ENCODE measurements at regions not wholly inside any gene's neighbourhood (a gene's known extent, or its start where the extent isn't known, plus 50 kb on each side); places are given as distances from the start of the nearest gene placed in this dataset.
A peak's percentile ranks its signal among the peaks of the same experiment; 100 is the strongest.

- ChIA-PET POLR2A (no interaction called here), CTCF (interaction anchor here (0.6 to 1.2 kb wide), 2 partner anchors 17 to 146 kb away, joined by 3 read pairs; no protein-coding TSS in a partner anchor)
- no peak for TF ChIP-seq CTCF (IDR thresholded peaks at IDR 0.05; ENCODE audit: low read depth, low read length)
- no peak overlapping the region for H3K27ac ChIP-seq (ENCODE audit: low read depth, low read length)
- DNase-seq (ENCODE audit: low read depth, low spot score): no peak
- no peaks in the 10 kb centered on the region for H3K27me3 ChIP-seq (ENCODE audit: control insufficient read depth, insufficient read depth, low read length)
- H3K4me3 ChIP-seq (ENCODE audit: low read depth, low read length): no peak overlapping the region
- no peaks in the 10 kb centered on the region for H3K9me3 ChIP-seq (ENCODE audit: control insufficient read depth, insufficient read depth, low read length)
Observed at GRCh38 chr9:79020276-79020675, 551.5 kb upstream of the TLE4 start.

GRCh38 chr9:79021084-79021483 is 550.7 kb upstream of the TLE4 start:
- Histone ChIP-seq H3K27me3 (ENCODE audit: control insufficient read depth, insufficient read depth, low read length) (no peaks in the 10 kb centered on the region), H3K27ac (ENCODE audit: low read depth, low read length) (no peak overlapping the region), H3K4me3 (ENCODE audit: low read depth, low read length) (no peak overlapping the region), H3K9me3 (ENCODE audit: control insufficient read depth, insufficient read depth, low read length) (no peaks in the 10 kb centered on the region)
- TF ChIP-seq CTCF (IDR thresholded peaks at IDR 0.05; ENCODE audit: low read depth, low read length): no peak
- DNase-seq (ENCODE audit: low read depth, low spot score): no peak
- CTCF ChIA-PET: interaction anchor here (0.6 kb wide), 1 partner anchor 147 kb away, joined by 3 read pairs; no protein-coding TSS in a partner anchor
- POLR2A ChIA-PET: no interaction called here

- Histone ChIP-seq H3K4me3 (ENCODE audit: low read depth, low read length) (no peak overlapping the region), H3K9me3 (ENCODE audit: control insufficient read depth, insufficient read depth, low read length) (no peaks in the 10 kb centered on the region), H3K27me3 (ENCODE audit: control insufficient read depth, insufficient read depth, low read length) (no peaks in the 10 kb centered on the region), H3K27ac (ENCODE audit: low read depth, low read length) (peak overlapping the region; percentile 12)
- ChIA-PET POLR2A (interaction anchor here (1.4 kb wide), 1 partner anchor 157 kb away, joined by 3 read pairs; no protein-coding TSS in a partner anchor), CTCF (interaction anchor here (0.6 kb wide), 1 partner anchor 657 kb away, joined by 3 read pairs; no protein-coding TSS in a partner anchor)
- no peak for TF ChIP-seq CTCF (IDR thresholded peaks at IDR 0.05; ENCODE audit: low read depth, low read length)
- DNase-seq (ENCODE audit: low read depth, low spot score): peak; percentile 77
Observed at GRCh38 chr9:79023134-79023580, 548.6 kb upstream of the TLE4 start.

- POLR2A ChIA-PET: no interaction called here
- no peak for DNase-seq (ENCODE audit: low read depth, low spot score)
- TF ChIP-seq CTCF (IDR thresholded peaks at IDR 0.05; ENCODE audit: low read depth, low read length): no peak
Observed at GRCh38 chr9:79026316-79026715, 545.4 kb upstream of the TLE4 start.

GRCh38 chr9:79028101-79028500 is 543.7 kb upstream of the TLE4 start:
- Histone ChIP-seq H3K9me3 (ENCODE audit: control insufficient read depth, insufficient read depth, low read length) (peaks cover 2% of the 10 kb centered on the region), H3K27me3 (ENCODE audit: control insufficient read depth, insufficient read depth, low read length) (no peaks in the 10 kb centered on the region), H3K27ac (ENCODE audit: low read depth, low read length) (no peak overlapping the region), H3K4me3 (ENCODE audit: low read depth, low read length) (no peak overlapping the region)
- no peak for TF ChIP-seq CTCF (IDR thresholded peaks at IDR 0.05; ENCODE audit: low read depth, low read length)
- ChIA-PET CTCF (interaction anchor here (0.8 kb wide), 1 partner anchor 28 kb away, joined by 4 read pairs; no protein-coding TSS in a partner anchor), POLR2A (interaction anchor here (0.7 kb wide), 1 partner anchor 136 kb away, joined by 3 read pairs; no protein-coding TSS in a partner anchor)
- DNase-seq (ENCODE audit: low read depth, low spot score): no peak

More at GRCh38 chr9:79026316-79026715, 545.4 kb upstream of the TLE4 start:
- Histone ChIP-seq H3K27ac (ENCODE audit: low read depth, low read length) (no peak overlapping the region), H3K27me3 (ENCODE audit: control insufficient read depth, insufficient read depth, low read length) (no peaks in the 10 kb centered on the region), H3K4me3 (ENCODE audit: low read depth, low read length) (no peak overlapping the region), H3K9me3 (ENCODE audit: control insufficient read depth, insufficient read depth, low read length) (no peaks in the 10 kb centered on the region)
- CTCF ChIA-PET: interaction anchor here (1.0 kb wide), 1 partner anchor 424 kb away, joined by 3 read pairs; no protein-coding TSS in a partner anchor
